Nephron (organoid): ENCODE measurements at regions not wholly inside any gene's neighbourhood (a gene's known extent, or its start where the extent isn't known, plus 50 kb on each side); places are given as distances from the start of the nearest gene placed in this dataset.

ENCODE experiments used
- H3K27ac Mint-ChIP-seq, 3 experiments: 2 replicates each; pipeline ENCODE4 v1.8.0; 2020; ENCODE audit warnings: mixed read lengths in 3 of 3, mild to moderate bottlenecking in 2 of 3, moderate library complexity in 1 of 3
- H3K27me3 Mint-ChIP-seq: 2 replicates; pipeline ENCODE4 v1.8.0; 2021; ENCODE audit warnings: low read depth, mild to moderate bottlenecking, moderate library complexity, mixed read lengths
- H3K36me3 Mint-ChIP-seq: 2 replicates; pipeline ENCODE4 v1.8.0; 2020; ENCODE audit warnings: low read depth, mixed read lengths
- H3K4me1 Mint-ChIP-seq: 2 replicates; pipeline ENCODE4 v1.8.0; 2020; ENCODE audit warnings: mixed read lengths
- H3K4me3 Mint-ChIP-seq, 3 experiments: 2 replicates each; pipeline ENCODE4 v1.8.0; 2020; ENCODE audit warnings: mild to moderate bottlenecking in 3 of 3, mixed read lengths in 3 of 3, moderate library complexity in 2 of 3
- H3K9me3 Mint-ChIP-seq: 2 replicates; pipeline ENCODE4 v1.8.0; 2020; ENCODE audit warnings: mixed read lengths
- TF ChIP-seq, protein P1 (sequence below), 3 experiments: fragments of 200-600 bp; sonication (generic); IDR thresholded peaks; one replicate each; pipeline ENCODE4 v1.5.0; 2021; ENCODE audit warnings: antibody characterized with exemption in 3 of 3; ENCODE audit not compliant: unreplicated experiment in 3 of 3

DNA sequence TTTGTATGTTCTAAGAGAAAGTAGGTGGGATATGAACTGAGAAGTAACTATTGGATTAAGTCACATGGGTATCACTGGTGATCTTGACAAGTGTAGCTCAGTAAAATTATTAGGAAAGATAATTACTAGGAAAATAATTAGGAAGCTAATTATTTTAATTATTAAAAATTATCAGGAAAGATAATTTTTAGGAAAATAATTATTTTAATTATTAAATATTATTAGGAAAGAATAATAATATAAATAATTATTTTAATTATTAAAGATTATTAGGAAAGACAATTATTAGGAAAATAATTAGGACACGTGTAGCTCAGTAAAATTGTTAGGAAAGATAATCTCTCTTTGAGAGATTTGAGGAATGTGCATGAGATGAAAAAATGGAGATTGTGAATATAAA is 623.4 kb upstream of the PIK3C3 start:
- TF ChIP-seq, protein P1, sequence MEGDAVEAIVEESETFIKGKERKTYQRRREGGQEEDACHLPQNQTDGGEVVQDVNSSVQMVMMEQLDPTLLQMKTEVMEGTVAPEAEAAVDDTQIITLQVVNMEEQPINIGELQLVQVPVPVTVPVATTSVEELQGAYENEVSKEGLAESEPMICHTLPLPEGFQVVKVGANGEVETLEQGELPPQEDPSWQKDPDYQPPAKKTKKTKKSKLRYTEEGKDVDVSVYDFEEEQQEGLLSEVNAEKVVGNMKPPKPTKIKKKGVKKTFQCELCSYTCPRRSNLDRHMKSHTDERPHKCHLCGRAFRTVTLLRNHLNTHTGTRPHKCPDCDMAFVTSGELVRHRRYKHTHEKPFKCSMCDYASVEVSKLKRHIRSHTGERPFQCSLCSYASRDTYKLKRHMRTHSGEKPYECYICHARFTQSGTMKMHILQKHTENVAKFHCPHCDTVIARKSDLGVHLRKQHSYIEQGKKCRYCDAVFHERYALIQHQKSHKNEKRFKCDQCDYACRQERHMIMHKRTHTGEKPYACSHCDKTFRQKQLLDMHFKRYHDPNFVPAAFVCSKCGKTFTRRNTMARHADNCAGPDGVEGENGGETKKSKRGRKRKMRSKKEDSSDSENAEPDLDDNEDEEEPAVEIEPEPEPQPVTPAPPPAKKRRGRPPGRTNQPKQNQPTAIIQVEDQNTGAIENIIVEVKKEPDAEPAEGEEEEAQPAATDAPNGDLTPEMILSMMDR (IDR thresholded peaks at IDR 0.05; ENCODE audit: unreplicated experiment in 3 of 3): no peak
- Mint-ChIP-seq H3K4me1 (no peaks in the 10 kb centered on the region), H3K36me3 (peaks cover 6% of the 10 kb centered on the region), H3K27me3 (no peaks in the 10 kb centered on the region), H3K4me3 (no peak overlapping the region), H3K27ac (no peak overlapping the region), H3K9me3 (peaks cover 5% of the 10 kb centered on the region)

- no peaks in the 10 kb centered on the region for H3K4me1 Mint-ChIP-seq
- H3K27me3 Mint-ChIP-seq: no peaks in the 10 kb centered on the region
- TF ChIP-seq, protein P1 (IDR thresholded peaks at IDR 0.05; ENCODE audit: unreplicated experiment in 3 of 3): no peak
- no peak overlapping the region for H3K4me3 Mint-ChIP-seq
- H3K36me3 Mint-ChIP-seq: peaks cover 6% of the 10 kb centered on the region
- peaks cover 9% of the 10 kb centered on the region for H3K9me3 Mint-ChIP-seq
- no peak overlapping the region for H3K27ac Mint-ChIP-seq
Observed at GRCh38 chr18:41326311-41326710, 628.7 kb upstream of the PIK3C3 start.

- Mint-ChIP-seq H3K27me3 (no peaks in the 10 kb centered on the region), H3K27ac (no peak overlapping the region), H3K4me1 (no peaks in the 10 kb centered on the region), H3K36me3 (peaks cover 6% of the 10 kb centered on the region), H3K4me3 (no peak overlapping the region), H3K9me3 (peaks cover 9% of the 10 kb centered on the region)
- TF ChIP-seq, protein P1 (IDR thresholded peaks at IDR 0.05; ENCODE audit: unreplicated experiment in 3 of 3): no peak
Observed at GRCh38 chr18:41324934-41325333, 630.1 kb upstream of the PIK3C3 start.

- no peaks in the 10 kb centered on the region for H3K4me1 Mint-ChIP-seq
- TF ChIP-seq, protein P1 (IDR thresholded peaks at IDR 0.05; ENCODE audit: unreplicated experiment in 3 of 3): no peak
- H3K27ac Mint-ChIP-seq: no peak overlapping the region
- peaks cover 6% of the 10 kb centered on the region for H3K36me3 Mint-ChIP-seq
- H3K4me3 Mint-ChIP-seq: no peak overlapping the region
- no peaks in the 10 kb centered on the region for H3K27me3 Mint-ChIP-seq
- H3K9me3 Mint-ChIP-seq: peaks cover 9% of the 10 kb centered on the region
Observed at GRCh38 chr18:41324020-41324791, 630.8 kb upstream of the PIK3C3 start.

DNA sequence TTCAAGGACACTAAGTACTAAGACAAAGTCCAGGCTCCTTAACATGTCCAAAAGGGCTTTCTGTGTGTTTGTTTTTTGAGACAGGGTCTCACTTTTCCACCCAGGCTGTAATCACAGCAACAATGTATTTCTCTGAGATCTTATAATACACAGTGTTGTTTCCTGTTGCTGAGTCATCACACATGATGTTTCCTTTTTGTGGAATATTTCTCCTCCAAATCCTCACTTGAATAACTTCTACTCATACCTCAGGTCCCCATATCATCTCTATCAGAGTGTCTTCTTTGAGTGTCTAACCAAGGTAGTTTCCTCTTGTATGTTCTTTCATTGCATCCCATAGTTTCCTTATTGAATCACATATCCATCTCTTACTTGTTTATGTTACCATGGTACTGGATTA is 632.0 kb upstream of the PIK3C3 start:
- Mint-ChIP-seq H3K36me3 (peaks cover 6% of the 10 kb centered on the region), H3K27ac (no peak overlapping the region), H3K27me3 (no peaks in the 10 kb centered on the region), H3K4me1 (no peaks in the 10 kb centered on the region), H3K4me3 (no peak overlapping the region), H3K9me3 (peaks cover 9% of the 10 kb centered on the region)
- TF ChIP-seq, protein P1 (IDR thresholded peaks at IDR 0.05; ENCODE audit: unreplicated experiment in 3 of 3): no peak

DNA sequence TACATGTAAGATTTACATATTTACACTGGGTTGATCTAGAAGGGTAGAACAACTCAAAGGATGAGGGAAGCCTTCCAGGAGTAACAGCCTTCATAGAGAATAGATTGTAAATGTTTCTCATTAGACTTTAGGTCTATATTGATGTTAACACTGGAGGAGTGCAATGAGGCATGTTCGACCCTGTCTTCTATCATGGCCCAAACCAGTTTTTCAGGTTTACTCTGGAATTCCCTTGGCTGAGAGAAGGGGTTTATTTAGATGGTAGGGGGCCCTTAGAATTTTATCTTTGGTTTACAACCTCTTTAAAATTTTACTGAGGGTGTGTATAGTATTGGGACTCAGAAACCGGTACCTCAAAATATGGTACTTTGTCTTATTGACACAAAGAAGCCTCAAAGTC is 634.9 kb upstream of the PIK3C3 start:
- no peak overlapping the region for H3K4me3 Mint-ChIP-seq
- no peaks in the 10 kb centered on the region for H3K4me1 Mint-ChIP-seq
- peaks cover 4% of the 10 kb centered on the region for H3K36me3 Mint-ChIP-seq
- TF ChIP-seq, protein P1 (IDR thresholded peaks at IDR 0.05; ENCODE audit: unreplicated experiment in 3 of 3): no peak
- no peaks in the 10 kb centered on the region for H3K27me3 Mint-ChIP-seq
- no peak overlapping the region for H3K27ac Mint-ChIP-seq
- H3K9me3 Mint-ChIP-seq: peaks cover 10% of the 10 kb centered on the region
